ENCODE measurements at regions not wholly inside any gene's neighbourhood (a gene's known extent, or its start where the extent isn't known, plus 50 kb on each side); places are given as distances from the start of the nearest gene placed in this dataset.

DNA sequence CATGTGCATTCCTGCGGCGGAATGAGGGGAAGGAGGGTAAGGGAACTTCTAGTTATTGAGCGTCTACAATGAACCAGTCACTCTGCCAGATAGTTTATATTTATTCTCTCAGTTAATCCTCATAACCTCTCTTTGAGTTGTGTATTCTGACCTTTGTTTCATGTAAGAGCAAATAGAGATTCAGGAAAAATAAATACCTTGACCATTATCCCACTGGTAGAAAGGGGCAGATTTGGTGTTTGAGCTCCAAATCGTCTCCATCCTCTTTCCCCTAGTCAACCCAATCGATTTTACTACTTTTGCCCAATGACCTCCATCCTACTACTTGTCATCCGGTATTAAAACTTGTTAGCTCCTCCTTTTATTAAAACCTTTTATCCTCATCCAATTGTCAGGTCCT is 157.1 kb upstream of the SESN3 start:
- no peaks in the 10 kb centered on the region for H3K36me3 ChIP-seq
- H3K9me3 ChIP-seq: no peaks in the 10 kb centered on the region
- TF ChIP-seq EP300 (IDR thresholded peaks at IDR 0.05) (no peak), POLR2A (IDR thresholded peaks at IDR 0.05) (no peak), POLR2AphosphoS5 (IDR thresholded peaks at IDR 0.05) (no peak)
- TF ChIP-seq, protein P1, sequence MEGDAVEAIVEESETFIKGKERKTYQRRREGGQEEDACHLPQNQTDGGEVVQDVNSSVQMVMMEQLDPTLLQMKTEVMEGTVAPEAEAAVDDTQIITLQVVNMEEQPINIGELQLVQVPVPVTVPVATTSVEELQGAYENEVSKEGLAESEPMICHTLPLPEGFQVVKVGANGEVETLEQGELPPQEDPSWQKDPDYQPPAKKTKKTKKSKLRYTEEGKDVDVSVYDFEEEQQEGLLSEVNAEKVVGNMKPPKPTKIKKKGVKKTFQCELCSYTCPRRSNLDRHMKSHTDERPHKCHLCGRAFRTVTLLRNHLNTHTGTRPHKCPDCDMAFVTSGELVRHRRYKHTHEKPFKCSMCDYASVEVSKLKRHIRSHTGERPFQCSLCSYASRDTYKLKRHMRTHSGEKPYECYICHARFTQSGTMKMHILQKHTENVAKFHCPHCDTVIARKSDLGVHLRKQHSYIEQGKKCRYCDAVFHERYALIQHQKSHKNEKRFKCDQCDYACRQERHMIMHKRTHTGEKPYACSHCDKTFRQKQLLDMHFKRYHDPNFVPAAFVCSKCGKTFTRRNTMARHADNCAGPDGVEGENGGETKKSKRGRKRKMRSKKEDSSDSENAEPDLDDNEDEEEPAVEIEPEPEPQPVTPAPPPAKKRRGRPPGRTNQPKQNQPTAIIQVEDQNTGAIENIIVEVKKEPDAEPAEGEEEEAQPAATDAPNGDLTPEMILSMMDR (IDR thresholded peaks at IDR 0.05): no peak
- 75 to 92% methylated on average over 6 of the region's 6 CpGs for WGBS, 2 donors (ENCODE audit: low coverage in 1 of 2)
- H3K27me3 ChIP-seq: no peaks in the 10 kb centered on the region
- no peak overlapping the region for H3K27ac ChIP-seq
- H3K4me1 ChIP-seq: no peaks in the 10 kb centered on the region
- no peak overlapping the region for H3K4me3 ChIP-seq
- ATAC-seq: no peak

DNA sequence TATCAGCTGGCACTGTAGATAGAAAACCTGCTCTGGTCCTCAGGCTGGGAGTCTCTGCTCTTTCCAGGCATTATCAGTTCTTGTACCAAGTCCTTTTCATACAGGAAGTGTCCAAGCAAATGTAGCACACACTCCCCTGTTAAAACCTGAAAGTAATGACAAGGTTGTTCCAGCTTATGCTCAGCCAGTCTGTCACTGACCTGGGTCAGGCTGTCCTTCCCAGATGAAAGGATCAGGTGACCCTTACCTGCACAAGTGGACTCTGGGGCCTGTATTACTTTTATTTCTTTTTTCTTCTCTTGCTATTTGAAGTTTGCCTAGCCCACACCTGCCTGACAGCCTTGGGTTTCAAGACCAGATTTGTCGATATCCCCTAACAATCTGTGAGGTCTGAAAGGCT is 156.3 kb upstream of the SESN3 start:
- ATAC-seq: no peak
- Histone ChIP-seq H3K9me3 (no peaks in the 10 kb centered on the region), H3K4me1 (no peaks in the 10 kb centered on the region), H3K27me3 (no peaks in the 10 kb centered on the region), H3K36me3 (no peaks in the 10 kb centered on the region), H3K27ac (no peak overlapping the region), H3K4me3 (no peak overlapping the region)
- 90 to 100% methylated on average over 1 of the region's 1 CpG for WGBS, 2 donors (ENCODE audit: low coverage in 1 of 2)
- TF ChIP-seq, protein P1 (IDR thresholded peaks at IDR 0.05): no peak
- TF ChIP-seq POLR2A (IDR thresholded peaks at IDR 0.05) (no peak), POLR2AphosphoS5 (IDR thresholded peaks at IDR 0.05) (no peak), EP300 (IDR thresholded peaks at IDR 0.05) (no peak)

DNA sequence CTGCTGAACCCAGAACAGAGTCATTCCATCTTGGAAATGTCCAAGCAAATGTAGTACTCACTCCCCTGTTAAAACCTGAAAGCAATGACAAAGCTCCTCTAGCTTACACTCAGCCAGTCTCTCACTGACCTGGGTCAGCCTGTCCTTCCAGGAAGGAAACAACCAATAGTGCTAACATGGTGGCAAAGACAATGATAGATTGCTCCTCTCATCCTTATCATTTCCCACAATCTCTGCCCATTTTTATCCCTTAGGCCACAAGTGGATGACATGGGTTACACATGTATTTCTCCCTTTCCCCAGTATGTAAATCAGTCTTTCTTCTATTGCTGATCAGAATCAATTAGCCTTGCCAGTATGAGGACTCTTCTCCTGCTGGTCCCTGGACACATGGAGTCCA is 154.6 kb upstream of the SESN3 start:
- Histone ChIP-seq H3K9me3 (no peaks in the 10 kb centered on the region), H3K4me1 (no peaks in the 10 kb centered on the region), H3K27me3 (no peaks in the 10 kb centered on the region), H3K27ac (no peak overlapping the region), H3K36me3 (no peaks in the 10 kb centered on the region), H3K4me3 (no peak overlapping the region)
- ATAC-seq: no peak
- TF ChIP-seq, protein P1 (IDR thresholded peaks at IDR 0.05): no peak
- no peak for TF ChIP-seq POLR2AphosphoS5 (IDR thresholded peaks at IDR 0.05)
- TF ChIP-seq POLR2A (IDR thresholded peaks at IDR 0.05): no peak
- no peak for TF ChIP-seq EP300 (IDR thresholded peaks at IDR 0.05)

DNA sequence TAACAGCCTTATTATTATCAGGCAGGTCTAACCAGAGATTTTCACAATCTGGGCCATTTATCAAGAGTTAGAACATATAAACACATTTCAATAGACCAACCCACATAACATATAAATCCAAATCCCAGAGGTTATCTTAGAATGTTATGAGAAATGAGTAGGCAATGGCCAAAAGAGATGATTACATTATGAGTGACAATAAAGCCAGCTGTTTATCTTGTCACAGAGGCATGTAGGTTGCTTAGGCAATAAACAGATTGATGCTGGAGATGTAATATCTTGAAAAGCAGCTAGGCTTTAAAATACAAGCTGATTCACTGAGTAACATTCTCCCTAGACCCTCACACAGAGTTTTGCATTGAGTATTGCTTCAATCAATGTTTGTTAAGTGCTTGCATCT is 148.5 kb upstream of the SESN3 start:
- Histone ChIP-seq H3K4me1 (no peaks in the 10 kb centered on the region), H3K27me3 (no peaks in the 10 kb centered on the region), H3K27ac (no peak overlapping the region), H3K36me3 (no peaks in the 10 kb centered on the region), H3K4me3 (no peak overlapping the region), H3K9me3 (no peaks in the 10 kb centered on the region)
- TF ChIP-seq POLR2A (IDR thresholded peaks at IDR 0.05): no peak
- no peak for TF ChIP-seq EP300 (IDR thresholded peaks at IDR 0.05)
- TF ChIP-seq POLR2AphosphoS5 (IDR thresholded peaks at IDR 0.05): no peak
- TF ChIP-seq, protein P1 (IDR thresholded peaks at IDR 0.05): no peak
- ATAC-seq: no peak

DNA sequence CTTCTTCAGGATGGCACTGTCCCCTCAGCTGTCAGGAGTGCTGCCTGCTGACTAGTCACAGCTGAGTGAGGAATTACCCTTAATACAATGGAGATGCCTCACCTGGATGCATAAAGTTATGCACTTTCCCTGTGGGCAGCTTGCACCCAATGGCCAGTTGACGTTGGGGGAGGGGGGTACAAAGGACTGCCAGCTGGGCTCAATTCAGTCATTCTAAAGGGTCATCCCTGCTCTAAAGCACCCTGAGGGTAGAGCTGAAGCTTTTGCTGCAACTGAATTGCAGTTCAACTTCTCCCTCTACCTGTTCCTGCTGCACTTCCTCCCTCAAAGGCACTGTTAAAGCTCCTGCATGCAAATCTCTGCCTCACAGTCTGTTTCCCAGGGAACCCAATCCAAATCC is 147.8 kb upstream of the SESN3 start:
- TF ChIP-seq EP300 (IDR thresholded peaks at IDR 0.05) (no peak), POLR2AphosphoS5 (IDR thresholded peaks at IDR 0.05) (no peak), POLR2A (IDR thresholded peaks at IDR 0.05) (no peak)
- TF ChIP-seq, protein P1 (IDR thresholded peaks at IDR 0.05): no peak
- ATAC-seq: no peak
- no peaks in the 10 kb centered on the region for H3K36me3 ChIP-seq
- no peaks in the 10 kb centered on the region for H3K27me3 ChIP-seq
- no peaks in the 10 kb centered on the region for H3K9me3 ChIP-seq
- no CpG with 5 or more reads among the region's 1 CpG for WGBS, 2 donors (ENCODE audit: low coverage in 1 of 2)
- H3K27ac ChIP-seq: no peak overlapping the region
- H3K4me3 ChIP-seq: no peak overlapping the region
- H3K4me1 ChIP-seq: no peaks in the 10 kb centered on the region
